GM10266 (cell line): ENCODE measurements at regions not wholly inside any gene's neighbourhood (a gene's known extent, or its start where the extent isn't known, plus 50 kb on each side); places are given as distances from the start of the nearest gene placed in this dataset.

Source experiments
- DNase-seq: peaks from one replicate; pipeline ENCODE4 v3.0.0; 2012; ENCODE audit errors: extremely low spot score
- CTCF ChIP-seq: IDR thresholded peaks from 2 replicates; pipeline ENCODE4 v1.5.1; 2012; ENCODE audit warnings: mild to moderate bottlenecking, low read depth; ENCODE audit not compliant: control insufficient read depth, insufficient read depth; ENCODE audit errors: missing control alignments

DNA sequence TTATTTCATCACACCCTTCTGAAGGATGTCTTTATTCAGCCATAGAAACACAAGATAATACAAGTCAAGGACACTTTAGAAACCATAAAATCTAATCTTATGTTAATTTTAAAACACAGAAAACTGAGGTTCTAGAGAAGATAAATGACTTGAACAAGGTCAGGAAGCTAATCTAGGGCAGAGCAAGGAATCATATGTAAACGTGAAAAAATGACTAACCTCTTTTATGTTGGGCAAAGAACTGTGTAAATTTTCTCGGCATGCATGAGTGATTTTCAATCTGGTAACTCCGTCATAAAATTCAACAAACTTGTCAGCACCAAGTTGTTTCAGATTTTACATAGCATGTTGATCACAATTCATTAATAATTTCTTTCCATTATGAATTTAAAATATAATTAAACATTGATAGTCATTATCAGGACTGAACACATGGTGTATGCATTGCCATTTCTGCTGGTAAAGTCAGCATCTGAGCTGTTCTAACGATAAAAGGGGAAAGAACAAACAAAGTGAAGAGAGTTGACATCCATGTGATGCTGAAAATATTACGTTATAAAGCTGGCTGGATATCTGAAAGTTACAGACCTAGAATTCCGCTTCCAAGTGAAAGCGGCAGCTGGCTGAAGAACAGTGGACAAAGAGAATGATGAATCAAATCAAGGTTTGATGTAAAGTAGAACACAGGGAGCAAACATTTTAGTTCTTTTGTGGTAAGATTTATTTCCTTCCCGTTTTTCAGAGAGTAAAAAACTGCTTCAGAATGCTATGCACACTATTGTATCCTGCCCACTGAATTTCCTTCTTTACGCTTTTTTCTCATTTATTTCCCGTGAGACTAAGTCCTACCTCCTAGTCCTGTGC lies 1037.4 kb upstream of the TMPRSS15 start:
- no peak for DNase-seq
- no peak for TF ChIP-seq CTCF

DNA sequence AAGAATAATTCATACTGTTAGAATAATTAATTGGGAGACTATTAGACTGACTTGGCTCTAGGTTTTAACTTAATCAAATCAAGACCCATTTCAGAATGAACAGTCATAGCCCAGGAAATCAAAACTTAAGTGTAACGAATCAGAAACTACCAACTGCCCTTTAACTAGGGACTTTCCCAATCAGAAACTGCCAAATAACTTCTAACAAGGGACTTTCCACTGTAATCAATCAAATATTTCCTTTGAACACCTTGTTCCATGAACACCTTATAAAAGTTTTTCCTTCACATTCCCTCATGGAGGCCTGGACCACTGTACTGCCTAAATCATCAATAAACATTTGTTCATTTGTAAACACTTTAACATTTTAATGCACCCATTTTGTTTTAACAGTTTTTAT lies 1054.7 kb upstream of the TMPRSS15 start:
- TF ChIP-seq CTCF = no peak
- no peak for DNase-seq

DNA sequence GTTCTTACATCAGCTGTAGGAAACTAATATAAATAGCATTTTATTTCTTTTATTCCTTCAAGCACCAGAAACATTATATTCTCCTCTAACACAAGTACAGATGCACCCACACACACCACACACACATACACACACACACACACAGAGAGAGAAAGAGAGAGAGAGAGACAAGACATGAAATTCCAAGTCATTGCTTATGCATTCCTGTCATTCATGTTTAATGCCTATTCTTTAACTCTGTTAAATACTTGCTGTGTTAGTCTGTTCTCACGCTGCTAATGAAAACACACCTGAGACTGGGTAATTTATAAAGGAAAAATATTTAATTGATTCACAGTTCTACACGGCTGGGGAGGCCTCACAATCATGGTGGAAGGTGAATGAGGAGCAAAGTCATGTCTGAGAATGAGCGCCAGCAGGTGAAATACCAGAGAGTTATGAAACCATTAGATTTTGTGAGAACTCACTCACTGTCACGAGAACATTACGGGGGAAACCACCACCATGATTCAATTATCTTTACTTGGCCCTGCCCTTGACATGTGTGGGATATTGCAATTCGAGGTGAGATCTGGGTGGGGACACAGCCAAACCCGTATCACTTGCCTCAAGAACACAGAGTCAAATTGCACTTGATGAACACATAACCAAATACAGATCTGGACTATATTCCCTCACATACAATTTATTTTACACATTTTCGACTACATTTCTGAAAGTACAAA lies 1058.1 kb upstream of the TMPRSS15 start:
- no peak for TF ChIP-seq CTCF
- no peak for DNase-seq

DNA sequence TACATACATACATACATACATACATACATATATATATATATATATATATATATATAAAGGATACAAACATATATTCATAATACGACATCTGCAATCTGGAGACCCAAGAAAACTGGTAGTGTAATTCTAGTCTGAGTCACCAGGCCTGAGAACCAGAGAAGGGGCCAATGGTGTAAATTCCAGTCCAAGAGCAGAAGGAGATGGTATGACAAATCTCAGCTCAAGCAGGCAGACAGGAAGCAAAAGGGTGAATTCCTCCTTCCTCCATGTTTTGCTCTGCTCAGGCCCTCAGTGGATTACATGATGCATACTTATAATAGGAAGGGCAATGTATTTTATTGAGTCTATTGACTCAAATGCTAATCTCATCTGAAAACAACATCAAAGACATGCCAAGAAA lies 1060.4 kb upstream of the TMPRSS15 start:
- no peak for TF ChIP-seq CTCF
- no peak for DNase-seq

DNA sequence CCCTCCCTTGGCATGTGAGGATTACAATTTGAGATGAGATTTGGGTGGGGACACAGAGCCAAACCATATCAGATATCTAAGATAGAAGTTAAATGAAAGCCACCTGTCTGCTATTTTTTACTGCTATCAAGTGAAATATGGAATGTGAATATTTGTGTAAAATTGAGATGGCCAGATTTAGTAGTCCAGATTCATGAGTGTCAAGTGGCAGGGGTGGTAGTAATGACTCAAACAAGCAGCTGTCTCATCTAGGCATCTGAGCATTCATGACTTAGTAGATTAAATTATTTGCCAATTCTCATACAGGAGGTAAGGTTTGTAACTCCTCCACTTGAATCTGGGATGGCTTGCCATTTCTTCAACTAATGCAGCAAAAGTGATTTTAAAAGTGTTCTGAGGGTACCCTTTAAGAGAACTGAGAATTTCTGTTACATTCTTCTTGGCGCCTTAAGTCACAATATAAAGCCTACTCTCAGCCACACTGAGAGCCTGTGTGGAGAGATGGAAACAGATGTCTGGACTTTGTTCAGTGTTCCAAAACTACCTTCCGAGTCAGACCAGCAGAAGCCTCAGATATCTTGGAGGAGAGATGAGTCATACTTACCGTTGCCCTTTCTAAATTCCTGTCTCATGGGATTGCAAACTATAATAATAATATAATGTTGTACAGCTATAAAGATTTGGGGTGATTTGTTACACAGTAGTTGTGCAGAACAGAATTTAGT lies 1065.6 kb upstream of the TMPRSS15 start:
- no peak for DNase-seq
- TF ChIP-seq CTCF = no peak

DNA sequence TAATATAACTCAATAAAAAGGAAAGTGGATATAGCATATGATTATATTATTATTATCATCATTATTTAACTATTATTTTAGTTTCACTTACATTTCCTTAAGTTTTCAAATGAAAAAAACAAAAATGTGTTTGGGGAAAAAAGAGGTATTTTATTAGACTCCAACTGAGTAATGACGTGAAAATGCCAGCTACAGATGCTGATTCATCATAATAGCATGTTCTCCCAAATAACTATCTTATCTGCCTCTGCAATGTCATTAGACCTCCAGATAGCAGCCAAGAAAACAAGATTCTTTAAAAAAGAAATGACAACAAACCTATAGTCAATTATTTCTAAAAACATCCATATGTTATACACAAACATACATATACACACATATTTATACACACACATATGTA lies 1071.9 kb upstream of the TMPRSS15 start:
- TF ChIP-seq CTCF = no peak
- DNase-seq = no peak
